ENCODE measurements at regions not wholly inside any gene's neighbourhood (a gene's known extent, or its start where the extent isn't known, plus 50 kb on each side); places are given as distances from the start of the nearest gene placed in this dataset.

DNA sequence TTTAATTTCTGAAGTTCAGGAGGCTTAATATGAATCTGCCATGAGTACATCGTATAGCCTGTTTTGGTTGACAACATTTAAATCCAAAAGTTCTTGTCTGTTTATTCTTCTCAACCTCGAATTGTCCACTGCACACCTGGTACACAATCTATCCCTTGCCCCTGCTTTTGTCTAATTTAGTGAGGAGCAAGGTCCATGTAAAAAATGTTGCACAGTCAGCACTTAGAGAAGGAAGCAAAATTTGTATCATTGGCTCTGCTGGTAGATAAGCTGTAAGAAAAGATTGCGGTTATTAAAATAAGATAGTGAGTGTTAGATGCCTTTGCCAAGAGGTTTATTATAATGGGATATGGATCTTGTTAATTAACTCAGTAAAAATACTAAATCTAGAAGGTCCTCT lies 761.5 kb downstream of the RAPGEF2 start:
- TF ChIP-seq, protein P1, sequence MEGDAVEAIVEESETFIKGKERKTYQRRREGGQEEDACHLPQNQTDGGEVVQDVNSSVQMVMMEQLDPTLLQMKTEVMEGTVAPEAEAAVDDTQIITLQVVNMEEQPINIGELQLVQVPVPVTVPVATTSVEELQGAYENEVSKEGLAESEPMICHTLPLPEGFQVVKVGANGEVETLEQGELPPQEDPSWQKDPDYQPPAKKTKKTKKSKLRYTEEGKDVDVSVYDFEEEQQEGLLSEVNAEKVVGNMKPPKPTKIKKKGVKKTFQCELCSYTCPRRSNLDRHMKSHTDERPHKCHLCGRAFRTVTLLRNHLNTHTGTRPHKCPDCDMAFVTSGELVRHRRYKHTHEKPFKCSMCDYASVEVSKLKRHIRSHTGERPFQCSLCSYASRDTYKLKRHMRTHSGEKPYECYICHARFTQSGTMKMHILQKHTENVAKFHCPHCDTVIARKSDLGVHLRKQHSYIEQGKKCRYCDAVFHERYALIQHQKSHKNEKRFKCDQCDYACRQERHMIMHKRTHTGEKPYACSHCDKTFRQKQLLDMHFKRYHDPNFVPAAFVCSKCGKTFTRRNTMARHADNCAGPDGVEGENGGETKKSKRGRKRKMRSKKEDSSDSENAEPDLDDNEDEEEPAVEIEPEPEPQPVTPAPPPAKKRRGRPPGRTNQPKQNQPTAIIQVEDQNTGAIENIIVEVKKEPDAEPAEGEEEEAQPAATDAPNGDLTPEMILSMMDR (IDR thresholded peaks at IDR 0.05) = no peak
- no peak for TF ChIP-seq POLR2AphosphoS5 (IDR thresholded peaks at IDR 0.05)
- TF ChIP-seq POLR2A (IDR thresholded peaks at IDR 0.05; ENCODE audit: low read depth) = no peak
- TF ChIP-seq EP300 (IDR thresholded peaks at IDR 0.05) = no peak

Measured in esophagus muscularis mucosa (tissue), 4 donors.